GM12864 (cell line): ENCODE measurements at regions not wholly inside any gene's neighbourhood (a gene's known extent, or its start where the extent isn't known, plus 50 kb on each side); places are given as distances from the start of the nearest gene placed in this dataset.

Experiments
- DNase-seq: peaks from one replicate; pipeline ENCODE4 v3.0.0-alpha.2; 2011; ENCODE audit warnings: low read depth
- H3K4me3 ChIP-seq: 2 replicates; pipeline ENCODE4 v1.5.1; 2011; ENCODE audit warnings: mild to moderate bottlenecking, low read depth, low read length, control low read depth
- CTCF ChIP-seq: IDR thresholded peaks from 2 replicates; pipeline ENCODE4 v1.5.1; 2011; ENCODE audit warnings: low read depth, mild to moderate bottlenecking, moderate library complexity, low read length, control low read depth, inconsistent platforms; ENCODE audit errors: missing control alignments

- no peak overlapping the region for H3K4me3 ChIP-seq
- DNase-seq: no peak
- TF ChIP-seq CTCF: no peak
Measured at GRCh38 chr16:85174871-85175723, 62.8 kb upstream of the CIBAR2 start.

- no peak overlapping the region for H3K4me3 ChIP-seq
- no peak for DNase-seq
- TF ChIP-seq CTCF: no peak
Measured at GRCh38 chr16:85175724-85176233, 63.5 kb upstream of the CIBAR2 start.

GRCh38 chr16:85176541-85177447, 64.5 kb upstream of the CIBAR2 start:
- DNase-seq: no peak
- no peak overlapping the region for H3K4me3 ChIP-seq
- TF ChIP-seq CTCF: no peak

GRCh38 chr16:85177448-85177846, 65.2 kb upstream of the CIBAR2 start:
- TF ChIP-seq CTCF: no peak
- H3K4me3 ChIP-seq: no peak overlapping the region
- DNase-seq: no peak

GRCh38 chr16:85178006-85178591, 65.8 kb upstream of the CIBAR2 start:
- no peak overlapping the region for H3K4me3 ChIP-seq
- no peak for DNase-seq
- TF ChIP-seq CTCF: no peak

- no peak for DNase-seq
- no peak for TF ChIP-seq CTCF
- no peak overlapping the region for H3K4me3 ChIP-seq
Measured at GRCh38 chr16:85178596-85178995, 66.3 kb upstream of the CIBAR2 start.
